SK-N-SH treated with all-trans-retinoic acid at 6 μM for 48 hours (cell line): ENCODE measurements at regions not wholly inside any gene's neighbourhood (a gene's known extent, or its start where the extent isn't known, plus 50 kb on each side); places are given as distances from the start of the nearest gene placed in this dataset.

Experiments used
- ATAC-seq: fragments of 200-7000 bp; cut with Tn5 transposase; 3 replicates; pipeline ENCODE4 v1.9.1; 2020; ENCODE audit warnings: mild to moderate bottlenecking, moderate library complexity
- ARNTL ChIP-seq: fragments of 450-650 bp; formaldehyde crosslinking; IDR thresholded peaks from 2 replicates; pipeline ENCODE4 v1.5.0; 2020; ENCODE audit warnings: low read depth, mild to moderate bottlenecking, moderate library complexity, borderline replicate concordance
- BACH2 ChIP-seq: fragments of 250-450 bp; sonication (Bioruptor Pico); IDR thresholded peaks from 2 replicates; pipeline ENCODE4 v1.9.0; 2021; ENCODE audit warnings: mild to moderate bottlenecking, borderline replicate concordance
- CSDC2 ChIP-seq: fragments of 250-450 bp; sonication (Bioruptor Pico); IDR thresholded peaks from 2 replicates; pipeline ENCODE4 v1.5.0; 2020; ENCODE audit warnings: mild to moderate bottlenecking, moderate library complexity
- ESRRG ChIP-seq: fragments of 250-450 bp; sonication (Bioruptor Pico); IDR thresholded peaks from 2 replicates; pipeline ENCODE4 v1.6.1; 2021; ENCODE audit warnings: mild to moderate bottlenecking
- GLIS3 ChIP-seq: fragments of 250-450 bp; sonication (Bioruptor Pico); IDR thresholded peaks from 2 replicates; pipeline ENCODE4 v1.5.0; 2020; ENCODE audit warnings: mild to moderate bottlenecking, moderate library complexity
- ISL1 ChIP-seq: fragments of 250-450 bp; sonication (Bioruptor Pico); IDR thresholded peaks from 2 replicates; pipeline ENCODE4 v2.1.2; 2022; ENCODE audit warnings: mild to moderate bottlenecking, moderate library complexity
- OSR1 ChIP-seq: fragments of 250-450 bp; sonication (Bioruptor Pico); IDR thresholded peaks from 2 replicates; pipeline ENCODE4 v1.8.0; 2022; ENCODE audit warnings: moderate library complexity, mild to moderate bottlenecking, inconsistent platforms
- PPARA ChIP-seq: fragments of 250-450 bp; sonication (Bioruptor Pico); IDR thresholded peaks from 2 replicates; pipeline ENCODE4 v1.5.0; 2020; ENCODE audit warnings: mild to moderate bottlenecking, borderline replicate concordance
- RARB ChIP-seq: fragments of 250-450 bp; sonication (Bioruptor Pico); IDR thresholded peaks from 2 replicates; pipeline ENCODE4 v1.8.0; 2021; ENCODE audit warnings: mild to moderate bottlenecking, moderate library complexity
- SNAI2 ChIP-seq: fragments of 250-450 bp; sonication (Bioruptor Pico); IDR thresholded peaks from 2 replicates; pipeline ENCODE4 v1.5.0; 2020; ENCODE audit warnings: mild to moderate bottlenecking, moderate library complexity
- TCF4 ChIP-seq: fragments of 250-450 bp; sonication (Bioruptor Pico); IDR thresholded peaks from 2 replicates; pipeline ENCODE4 v1.8.0; 2021; ENCODE audit warnings: mild to moderate bottlenecking, moderate library complexity, borderline replicate concordance
- TOX ChIP-seq: fragments of 250-450 bp; sonication (Bioruptor Pico); IDR thresholded peaks from 2 replicates; pipeline ENCODE4 v1.8.0; 2021; ENCODE audit warnings: mild to moderate bottlenecking, moderate library complexity, borderline replicate concordance
- ZC3H10 ChIP-seq: fragments of 250-450 bp; sonication (Bioruptor Pico); IDR thresholded peaks from 2 replicates; pipeline ENCODE4 v1.5.1; 2021; ENCODE audit warnings: mild to moderate bottlenecking, moderate library complexity
- ZFP3 ChIP-seq: fragments of 250-450 bp; sonication (Bioruptor Pico); IDR thresholded peaks from 2 replicates; pipeline ENCODE4 v1.5.0; 2020; ENCODE audit warnings: mild to moderate bottlenecking, moderate library complexity
- ZFP30 ChIP-seq: fragments of 450-650 bp; formaldehyde crosslinking; IDR thresholded peaks from 2 replicates; pipeline ENCODE4 v1.5.0; 2022; ENCODE audit warnings: mild to moderate bottlenecking, moderate library complexity
- ZNF565 ChIP-seq: fragments of 450-650 bp; formaldehyde crosslinking; conservative IDR thresholded peaks from 2 replicates; pipeline ENCODE4 v1.5.0; 2020; ENCODE audit warnings: low read depth, mild to moderate bottlenecking, moderate library complexity
- ZNF70 ChIP-seq: fragments of 450-650 bp; formaldehyde crosslinking; IDR thresholded peaks from 2 replicates; pipeline ENCODE4 v1.5.0; 2020; ENCODE audit warnings: mild to moderate bottlenecking, moderate library complexity
- ZNF8 ChIP-seq: fragments of 450-650 bp; formaldehyde crosslinking; IDR thresholded peaks from 2 replicates; pipeline ENCODE4 v1.5.0; 2020; ENCODE audit warnings: mild to moderate bottlenecking, moderate library complexity
- TF ChIP-seq, protein P1 (sequence below): fragments of 250-450 bp; sonication (Bioruptor Pico); IDR thresholded peaks from 2 replicates; pipeline ENCODE4 v1.5.1; 2020; ENCODE audit warnings: low read depth, mild to moderate bottlenecking, moderate library complexity
- TF ChIP-seq, protein P2 (sequence below): fragments of 250-450 bp; sonication (Bioruptor Pico); IDR thresholded peaks from 2 replicates; pipeline ENCODE4 v1.8.0; 2020; ENCODE audit warnings: mild to moderate bottlenecking, moderate library complexity, borderline replicate concordance
- TF ChIP-seq, protein P3 (sequence below): fragments of 250-450 bp; sonication (Bioruptor Pico); IDR thresholded peaks from 2 replicates; pipeline ENCODE4 v1.5.0; 2020; ENCODE audit warnings: mild to moderate bottlenecking, moderate library complexity
- TF ChIP-seq, protein P4 (sequence below): fragments of 250-450 bp; sonication (Bioruptor Pico); IDR thresholded peaks from 2 replicates; pipeline ENCODE4 v1.5.1; 2021; ENCODE audit warnings: mild to moderate bottlenecking, moderate library complexity

DNA sequence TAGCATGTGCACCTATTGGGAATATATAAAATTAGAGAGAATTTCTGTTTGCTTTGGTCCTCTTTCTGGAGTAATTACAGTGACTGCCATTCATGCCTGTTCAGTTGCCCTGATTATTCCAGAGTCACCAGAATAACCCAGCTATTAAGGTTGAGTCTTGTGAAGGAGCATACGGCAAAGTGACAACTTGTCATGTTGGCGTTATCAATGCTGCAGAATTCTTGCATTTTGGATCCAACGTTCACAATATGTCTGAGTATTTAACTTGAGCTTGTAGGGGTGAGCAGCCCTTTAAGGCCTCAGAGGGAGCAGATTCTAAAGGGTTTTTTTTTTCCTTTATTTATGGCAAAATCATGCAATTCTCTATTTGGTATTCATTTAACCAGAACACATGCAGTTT is 419.4 kb upstream of the MGMT start:
- no peak for TF ChIP-seq PPARA (CRISPR knock-in tag)
- no peak for TF ChIP-seq ZNF70

DNA sequence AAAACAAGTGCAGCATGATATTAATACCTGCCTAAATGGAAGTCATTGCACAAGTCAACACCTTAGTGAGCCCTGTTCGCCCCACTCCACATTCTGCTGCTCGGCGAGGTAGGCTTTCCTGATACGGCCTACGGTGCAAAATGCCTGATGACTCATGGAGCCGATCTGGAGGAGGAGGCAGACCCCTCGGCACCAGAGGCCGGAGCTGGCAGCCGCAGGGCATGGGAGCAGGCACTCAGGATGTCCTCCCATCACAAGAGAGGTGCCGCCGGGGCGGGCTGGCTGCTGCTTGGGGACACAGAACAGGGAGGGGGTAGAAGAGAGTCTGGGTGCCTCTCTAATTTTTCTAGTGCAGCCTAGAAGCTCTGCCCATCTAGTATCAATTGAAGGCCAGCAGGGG is 418.5 kb upstream of the MGMT start:
- TF ChIP-seq TOX (CRISPR knock-in tag) (no peak), BACH2 (CRISPR knock-in tag) (no peak), ZFP30 (CRISPR knock-in tag) (no peak), ZNF70 (no peak), ZFP3 (CRISPR knock-in tag) (no peak), ARNTL (CRISPR knock-in tag) (no peak)
- TF ChIP-seq, protein P1, sequence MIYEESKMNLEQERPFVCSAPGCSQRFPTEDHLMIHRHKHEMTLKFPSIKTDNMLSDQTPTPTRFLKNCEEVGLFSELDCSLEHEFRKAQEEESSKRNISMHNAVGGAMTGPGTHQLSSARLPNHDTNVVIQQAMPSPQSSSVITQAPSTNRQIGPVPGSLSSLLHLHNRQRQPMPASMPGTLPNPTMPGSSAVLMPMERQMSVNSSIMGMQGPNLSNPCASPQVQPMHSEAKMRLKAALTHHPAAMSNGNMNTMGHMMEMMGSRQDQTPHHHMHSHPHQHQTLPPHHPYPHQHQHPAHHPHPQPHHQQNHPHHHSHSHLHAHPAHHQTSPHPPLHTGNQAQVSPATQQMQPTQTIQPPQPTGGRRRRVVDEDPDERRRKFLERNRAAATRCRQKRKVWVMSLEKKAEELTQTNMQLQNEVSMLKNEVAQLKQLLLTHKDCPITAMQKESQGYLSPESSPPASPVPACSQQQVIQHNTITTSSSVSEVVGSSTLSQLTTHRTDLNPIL (CRISPR knock-in tag), result no peak
- TF ChIP-seq, protein P2, sequence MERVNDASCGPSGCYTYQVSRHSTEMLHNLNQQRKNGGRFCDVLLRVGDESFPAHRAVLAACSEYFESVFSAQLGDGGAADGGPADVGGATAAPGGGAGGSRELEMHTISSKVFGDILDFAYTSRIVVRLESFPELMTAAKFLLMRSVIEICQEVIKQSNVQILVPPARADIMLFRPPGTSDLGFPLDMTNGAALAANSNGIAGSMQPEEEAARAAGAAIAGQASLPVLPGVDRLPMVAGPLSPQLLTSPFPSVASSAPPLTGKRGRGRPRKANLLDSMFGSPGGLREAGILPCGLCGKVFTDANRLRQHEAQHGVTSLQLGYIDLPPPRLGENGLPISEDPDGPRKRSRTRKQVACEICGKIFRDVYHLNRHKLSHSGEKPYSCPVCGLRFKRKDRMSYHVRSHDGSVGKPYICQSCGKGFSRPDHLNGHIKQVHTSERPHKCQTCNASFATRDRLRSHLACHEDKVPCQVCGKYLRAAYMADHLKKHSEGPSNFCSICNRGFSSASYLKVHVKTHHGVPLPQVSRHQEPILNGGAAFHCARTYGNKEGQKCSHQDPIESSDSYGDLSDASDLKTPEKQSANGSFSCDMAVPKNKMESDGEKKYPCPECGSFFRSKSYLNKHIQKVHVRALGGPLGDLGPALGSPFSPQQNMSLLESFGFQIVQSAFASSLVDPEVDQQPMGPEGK (CRISPR knock-in tag), result no peak
- TF ChIP-seq, all 23 proteins: peak for 0
- no peak for ATAC-seq

More for the DNA sequence above, 419.4 kb upstream of the MGMT start:
- ATAC-seq, result no peak

DNA sequence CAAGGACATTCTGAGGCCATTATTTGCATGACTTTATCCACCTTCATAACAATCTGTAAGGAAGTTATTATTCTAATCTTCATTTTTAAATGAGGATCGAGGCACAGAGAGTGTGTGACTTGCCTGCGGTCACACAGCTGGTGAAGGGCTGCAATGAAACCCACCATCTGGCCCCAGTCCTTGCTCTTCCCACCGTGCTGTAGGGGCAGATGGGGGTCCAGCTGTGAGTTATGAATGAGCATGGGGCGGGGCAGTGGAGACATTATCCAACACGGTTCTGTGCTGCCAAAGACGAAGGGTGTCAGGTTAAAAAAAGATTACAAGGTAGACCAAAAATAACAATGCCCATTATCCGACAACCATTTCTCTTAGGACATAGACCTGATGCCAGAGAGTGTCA is 417.5 kb upstream of the MGMT start:
- no peak for TF ChIP-seq SNAI2
- TF ChIP-seq, protein P2 (CRISPR knock-in tag), result no peak
- no peak for TF ChIP-seq CSDC2 (CRISPR knock-in tag)
- TF ChIP-seq OSR1 (CRISPR knock-in tag), result no peak
- TF ChIP-seq ZFP30 (CRISPR knock-in tag), result no peak
- no peak for TF ChIP-seq ZNF70
- TF ChIP-seq ZNF8, result no peak
- TF ChIP-seq, protein P1 (CRISPR knock-in tag), result no peak
- no peak for TF ChIP-seq ESRRG (CRISPR knock-in tag)
- TF ChIP-seq, protein P3, sequence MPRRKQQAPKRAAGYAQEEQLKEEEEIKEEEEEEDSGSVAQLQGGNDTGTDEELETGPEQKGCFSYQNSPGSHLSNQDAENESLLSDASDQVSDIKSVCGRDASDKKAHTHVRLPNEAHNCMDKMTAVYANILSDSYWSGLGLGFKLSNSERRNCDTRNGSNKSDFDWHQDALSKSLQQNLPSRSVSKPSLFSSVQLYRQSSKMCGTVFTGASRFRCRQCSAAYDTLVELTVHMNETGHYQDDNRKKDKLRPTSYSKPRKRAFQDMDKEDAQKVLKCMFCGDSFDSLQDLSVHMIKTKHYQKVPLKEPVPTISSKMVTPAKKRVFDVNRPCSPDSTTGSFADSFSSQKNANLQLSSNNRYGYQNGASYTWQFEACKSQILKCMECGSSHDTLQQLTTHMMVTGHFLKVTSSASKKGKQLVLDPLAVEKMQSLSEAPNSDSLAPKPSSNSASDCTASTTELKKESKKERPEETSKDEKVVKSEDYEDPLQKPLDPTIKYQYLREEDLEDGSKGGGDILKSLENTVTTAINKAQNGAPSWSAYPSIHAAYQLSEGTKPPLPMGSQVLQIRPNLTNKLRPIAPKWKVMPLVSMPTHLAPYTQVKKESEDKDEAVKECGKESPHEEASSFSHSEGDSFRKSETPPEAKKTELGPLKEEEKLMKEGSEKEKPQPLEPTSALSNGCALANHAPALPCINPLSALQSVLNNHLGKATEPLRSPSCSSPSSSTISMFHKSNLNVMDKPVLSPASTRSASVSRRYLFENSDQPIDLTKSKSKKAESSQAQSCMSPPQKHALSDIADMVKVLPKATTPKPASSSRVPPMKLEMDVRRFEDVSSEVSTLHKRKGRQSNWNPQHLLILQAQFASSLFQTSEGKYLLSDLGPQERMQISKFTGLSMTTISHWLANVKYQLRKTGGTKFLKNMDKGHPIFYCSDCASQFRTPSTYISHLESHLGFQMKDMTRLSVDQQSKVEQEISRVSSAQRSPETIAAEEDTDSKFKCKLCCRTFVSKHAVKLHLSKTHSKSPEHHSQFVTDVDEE (CRISPR knock-in tag), result no peak
- no peak for TF ChIP-seq TOX (CRISPR knock-in tag)
- TF ChIP-seq RARB (CRISPR knock-in tag), result no peak
- ATAC-seq, result no peak

DNA sequence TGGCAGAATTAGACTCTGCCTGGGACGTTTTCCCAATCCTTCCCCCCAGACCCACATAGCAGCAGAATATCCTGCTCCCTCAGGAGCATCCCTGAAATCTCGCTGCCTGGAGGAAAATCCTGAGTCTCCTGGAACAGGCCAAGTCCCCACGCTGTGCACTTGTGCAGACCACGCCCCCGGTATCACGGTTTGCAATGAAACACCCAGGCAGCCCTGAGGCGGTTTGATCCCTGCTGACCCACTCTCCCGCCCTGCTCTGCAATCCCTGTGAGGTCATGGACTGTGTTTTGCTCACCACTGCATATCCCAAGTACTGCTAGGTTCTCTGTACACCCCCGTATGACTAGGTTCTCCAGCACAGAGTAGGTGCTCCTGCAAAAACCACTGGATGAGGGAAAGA is 411.8 kb upstream of the MGMT start:
- no peak for TF ChIP-seq TOX (CRISPR knock-in tag)
- TF ChIP-seq ISL1 (CRISPR knock-in tag), result no peak
- TF ChIP-seq SNAI2, result no peak
- TF ChIP-seq BACH2 (CRISPR knock-in tag), result no peak
- no peak for TF ChIP-seq GLIS3 (CRISPR knock-in tag)
- TF ChIP-seq ZNF8, result no peak
- TF ChIP-seq OSR1 (CRISPR knock-in tag), result no peak
- no peak for TF ChIP-seq ZNF565 (CRISPR knock-in tag)
- TF ChIP-seq ZNF70, result no peak
- TF ChIP-seq PPARA (CRISPR knock-in tag), result no peak
- no peak for TF ChIP-seq ZFP3 (CRISPR knock-in tag)
- no peak for TF ChIP-seq TCF4 (CRISPR knock-in tag)
- no peak for TF ChIP-seq RARB (CRISPR knock-in tag)
- no peak for TF ChIP-seq ZFP30 (CRISPR knock-in tag)
- no peak for TF ChIP-seq ESRRG (CRISPR knock-in tag)
- TF ChIP-seq, protein P4, sequence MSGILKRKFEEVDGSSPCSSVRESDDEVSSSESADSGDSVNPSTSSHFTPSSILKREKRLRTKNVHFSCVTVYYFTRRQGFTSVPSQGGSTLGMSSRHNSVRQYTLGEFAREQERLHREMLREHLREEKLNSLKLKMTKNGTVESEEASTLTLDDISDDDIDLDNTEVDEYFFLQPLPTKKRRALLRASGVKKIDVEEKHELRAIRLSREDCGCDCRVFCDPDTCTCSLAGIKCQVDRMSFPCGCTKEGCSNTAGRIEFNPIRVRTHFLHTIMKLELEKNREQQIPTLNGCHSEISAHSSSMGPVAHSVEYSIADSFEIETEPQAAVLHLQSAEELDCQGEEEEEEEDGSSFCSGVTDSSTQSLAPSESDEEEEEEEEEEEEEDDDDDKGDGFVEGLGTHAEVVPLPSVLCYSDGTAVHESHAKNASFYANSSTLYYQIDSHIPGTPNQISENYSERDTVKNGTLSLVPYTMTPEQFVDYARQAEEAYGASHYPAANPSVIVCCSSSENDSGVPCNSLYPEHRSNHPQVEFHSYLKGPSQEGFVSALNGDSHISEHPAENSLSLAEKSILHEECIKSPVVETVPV (CRISPR knock-in tag), result no peak
- TF ChIP-seq ZC3H10 (CRISPR knock-in tag), result no peak
- ATAC-seq, result no peak
